IMR-90 (cell line): ENCODE measurements at regions not wholly inside any gene's neighbourhood (a gene's known extent, or its start where the extent isn't known, plus 50 kb on each side); places are given as distances from the start of the nearest gene placed in this dataset.

ENCODE experiments used
- ATAC-seq: fragments of 200-7000 bp; cut with Tn5 transposase; 2 replicates; pipeline ENCODE4 v1.9.1; 2020; ENCODE audit warnings: low read depth, mild to moderate bottlenecking, moderate library complexity
- BruUV-seq: library from RNA; stranded (reverse); fragments of 400-500 nt; replicated peaks from 2 replicates; lab custom pipeline; 2021; lab: Mats Ljungman, UMichigan
- CTCF ChIA-PET: fragments of 300-600 bp; formaldehyde crosslinking; extraction: SDS; loops from one replicate; lab custom pipeline; 2021; ENCODE audit warnings: antibody characterized with exemption; lab: Yijun Ruan, JAX
- POLR2A ChIA-PET: fragments of 300-600 bp; sonication (Branson Sonifier 250); formaldehyde crosslinking; loops from one replicate; lab custom pipeline; 2022; ENCODE audit warnings: antibody characterized with exemption; ENCODE audit not compliant: unreplicated experiment; lab: Charles Lee
- DNase-seq: peaks from one replicate; pipeline ENCODE4 v3.0.0; 2013
- H2AFZ ChIP-seq: replicated peaks from 2 replicates; pipeline ENCODE3; 2013; ENCODE audit warnings: low read length, mild to moderate bottlenecking; ENCODE audit not compliant: poor library complexity
- H2AK5ac ChIP-seq: 2 replicates; pipeline ENCODE4 v1.6.1; 2013; ENCODE audit warnings: low read depth, low read length, inconsistent platforms
- H2AK9ac ChIP-seq: replicated peaks from 2 replicates; pipeline ENCODE3; 2013; ENCODE audit warnings: mild to moderate bottlenecking, low read depth, low read length, moderate library complexity; ENCODE audit not compliant: poor library complexity
- H2BK120ac ChIP-seq: 2 replicates; pipeline ENCODE4 v1.6.1; 2013; ENCODE audit warnings: low read depth, low read length, inconsistent platforms
- H2BK15ac ChIP-seq: 3 replicates; pipeline ENCODE4 v1.6.1; 2013; ENCODE audit warnings: low read depth, low read length, inconsistent platforms
- H2BK20ac ChIP-seq: 2 replicates; pipeline ENCODE4 v1.6.1; 2013; ENCODE audit warnings: low read depth, mild to moderate bottlenecking, inconsistent platforms, low read length, moderate library complexity
- H2BK5ac ChIP-seq: 2 replicates; pipeline ENCODE4 v1.6.1; 2013; ENCODE audit warnings: mild to moderate bottlenecking, low read depth, low read length, inconsistent platforms; ENCODE audit not compliant: poor library complexity, severe bottlenecking
- H3K14ac ChIP-seq: replicated peaks from 2 replicates; pipeline ENCODE4 v1.6.1; 2013; ENCODE audit warnings: low read depth, low read length, inconsistent platforms
- H3K18ac ChIP-seq: 2 replicates; pipeline ENCODE4 v1.6.1; 2013; ENCODE audit warnings: low read depth, low read length, control low read depth
- H3K23ac ChIP-seq: 2 replicates; pipeline ENCODE4 v1.6.1; 2013; ENCODE audit warnings: low read depth, low read length, inconsistent platforms
- H3K27ac ChIP-seq: 2 replicates; pipeline ENCODE4 v1.5.1; 2013; ENCODE audit warnings: mild to moderate bottlenecking, control low read depth, low read length; ENCODE audit not compliant: insufficient read depth
- H3K27me3 ChIP-seq: 2 replicates; pipeline ENCODE4 v1.6.1; 2013; ENCODE audit warnings: low read length; ENCODE audit not compliant: control insufficient read depth, insufficient read depth
- H3K36me3 ChIP-seq: 2 replicates; pipeline ENCODE4 v1.6.1; 2013; ENCODE audit warnings: low read length, mixed read lengths; ENCODE audit not compliant: control insufficient read depth, insufficient read depth
- H3K4ac ChIP-seq: 2 replicates; pipeline ENCODE4 v1.6.1; 2013; ENCODE audit warnings: low read depth, low read length, inconsistent platforms
- H3K4me1 ChIP-seq: 2 replicates; pipeline ENCODE4 v1.6.1; 2013; ENCODE audit warnings: low read length, mixed read lengths; ENCODE audit not compliant: control insufficient read depth, insufficient read depth
- H3K4me2 ChIP-seq: 2 replicates; pipeline ENCODE4 v1.6.1; 2013; ENCODE audit warnings: low read depth, mild to moderate bottlenecking, control low read depth, low read length, moderate library complexity
- H3K4me3 ChIP-seq: 2 replicates; pipeline ENCODE4 v1.5.1; 2013; ENCODE audit warnings: low read depth, mild to moderate bottlenecking, control low read depth, low read length, moderate library complexity; ENCODE audit not compliant: insufficient read depth
- H3K56ac ChIP-seq: 2 replicates; pipeline ENCODE4 v1.6.1; 2013; ENCODE audit warnings: low read length, inconsistent platforms; ENCODE audit not compliant: insufficient read depth; ENCODE audit errors: extremely low read depth
- H3K79me1 ChIP-seq, 2 experiments: 2 replicates each; pipeline ENCODE4 v1.6.1; 2013; ENCODE audit warnings: low read length in 2 of 2, inconsistent platforms in 1 of 2, low read depth in 1 of 2
- H3K9ac ChIP-seq: 2 replicates; pipeline ENCODE4 v1.6.1; 2013; ENCODE audit warnings: low read depth, low read length, control low read depth
- H3K9me1 ChIP-seq: 2 replicates; pipeline ENCODE4 v1.6.1; 2013; ENCODE audit warnings: low read length, inconsistent platforms; ENCODE audit not compliant: insufficient read depth
- H3K9me3 ChIP-seq: 2 replicates; pipeline ENCODE4 v1.6.1; 2013; ENCODE audit warnings: low read length; ENCODE audit not compliant: control insufficient read depth, insufficient read depth
- H4K20me1 ChIP-seq: 2 replicates; pipeline ENCODE4 v1.6.1; 2013; ENCODE audit warnings: low read length, inconsistent platforms; ENCODE audit not compliant: insufficient read depth
- H4K5ac ChIP-seq: 2 replicates; pipeline ENCODE4 v1.6.1; 2013; ENCODE audit warnings: mild to moderate bottlenecking, low read depth, low read length, control low read depth
- H4K8ac ChIP-seq, 2 experiments: 2 replicates each; pipeline ENCODE4 v1.6.1; 2013; ENCODE audit warnings: low read depth in 2 of 2, low read length in 2 of 2, control low read depth in 1 of 2, inconsistent platforms in 1 of 2
- H4K91ac ChIP-seq: 2 replicates; pipeline ENCODE4 v1.6.1; 2013; ENCODE audit warnings: low read depth, low read length, inconsistent platforms; ENCODE audit not compliant: insufficient read depth
- ELK1 ChIP-seq: fragments of 150-350 bp; IDR thresholded peaks from 2 replicates; pipeline ENCODE4 v1.6.1; 2016; ENCODE audit warnings: low read depth, mild to moderate bottlenecking, low read length, moderate library complexity, borderline replicate concordance
- MXI1 ChIP-seq: IDR thresholded peaks from 2 replicates; pipeline ENCODE4 v1.6.1; 2012; ENCODE audit warnings: low read depth, mild to moderate bottlenecking, low read length, moderate library complexity, borderline replicate concordance
- RAD21 ChIP-seq: IDR thresholded peaks from 2 replicates; pipeline ENCODE4 v1.6.1; 2012; ENCODE audit warnings: low read length, improper control_type of control experiment
- RCOR1 ChIP-seq: IDR thresholded peaks from 2 replicates; pipeline ENCODE4 v1.6.1; 2012; ENCODE audit warnings: mild to moderate bottlenecking, low read length, improper control_type of control experiment; ENCODE audit not compliant: insufficient replicate concordance
- USF2 ChIP-seq: fragments of 150-350 bp; IDR thresholded peaks from 2 replicates; pipeline ENCODE4 v1.6.1; 2017; ENCODE audit warnings: mild to moderate bottlenecking, antibody characterized with exemption, low read length, low read depth
- WGBS, 2 experiments: methylation state at CpG; one replicate each; pipeline versions ENCODE4 v1.1.5 to v1.1.7; 2013; ENCODE audit warnings: missing lambda C conversion rate in 2 of 2; ENCODE audit not compliant: insufficient read length in 1 of 2; ENCODE audit errors: extremely low coverage in 2 of 2; 5-methylcytosine and 5-hydroxymethylcytosine counted together
- dilution Hi-C: fragments of 300-500 bp; cut with HindIII; formaldehyde crosslinking; loops from one replicate; pipeline ENCODE4 v1.14.3; 2018; ENCODE audit warnings: low sequenced_read_pairs; ENCODE audit not compliant: unreplicated experiment
- in situ Hi-C: fragments of 300-500 bp; cut with MboI; formaldehyde crosslinking; loops from 3 replicates; pipeline ENCODE4 v1.14.3; 2019; ENCODE audit warnings: low sequenced_read_pairs, inconsistent platforms, mixed read lengths
- intact Hi-C: fragments of 100-400 bp; cut with micrococcal nuclease; formaldehyde crosslinking; loops from 2 replicates; pipeline ENCODE4 v1.10.0; 2022

GRCh38 chrX:80512924-80513323 lies 92.7 kb downstream of the TENT5D start:
- WGBS, 2 experiments, result no CpG with 5 or more reads among the region's 4 CpGs
- H3K4ac ChIP-seq, result no peak overlapping the region
- H4K8ac ChIP-seq, result no peak overlapping the region
- H3K9me3 ChIP-seq, result no peaks in the 10 kb centered on the region
- no peak overlapping the region for H3K4me3 ChIP-seq
- H4K91ac ChIP-seq, result no peak overlapping the region
- no peaks in the 10 kb centered on the region for H3K36me3 ChIP-seq
- dilution Hi-C loops (no loop called here), in situ Hi-C loops (no loop called here), intact Hi-C loops (no loop called here)
- H2AK9ac ChIP-seq, result no peak overlapping the region
- H3K4me2 ChIP-seq, result no peak overlapping the region
- H4K5ac ChIP-seq, result no peak overlapping the region
- DNase-seq (no peak), ATAC-seq (no peak)
- no peak overlapping the region for H3K14ac ChIP-seq
- H2BK5ac ChIP-seq, result no peak overlapping the region
- H3K9me1 ChIP-seq, result no peaks in the 10 kb centered on the region
- H3K9ac ChIP-seq, result no peak overlapping the region
- TF ChIP-seq RCOR1, result no peak
- no peak for TF ChIP-seq USF2
- no peak for TF ChIP-seq RAD21
- TF ChIP-seq ELK1, result no peak
- no peak for TF ChIP-seq MXI1
- H3K56ac ChIP-seq, result no peak overlapping the region
- CTCF ChIA-PET, result no interaction called here
- H3K4me1 ChIP-seq, result no peaks in the 10 kb centered on the region
- BruUV-seq, result no TSS peak
- no peak overlapping the region for H3K23ac ChIP-seq
- no peak overlapping the region for H2AK5ac ChIP-seq
- no peak overlapping the region for H2BK20ac ChIP-seq
- H4K20me1 ChIP-seq, result no peaks in the 10 kb centered on the region
- H2BK120ac ChIP-seq, result no peak overlapping the region
- no peak overlapping the region for H2BK15ac ChIP-seq
- no peaks in the 10 kb centered on the region for H3K79me1 ChIP-seq
- POLR2A ChIA-PET, result no interaction called here
- H3K27me3 ChIP-seq, result no peaks in the 10 kb centered on the region
- no peak overlapping the region for H2AFZ ChIP-seq
- H3K18ac ChIP-seq, result no peak overlapping the region
- H3K27ac ChIP-seq, result no peak overlapping the region
